C4-2B (cell line): ENCODE measurements at regions not wholly inside any gene's neighbourhood (a gene's known extent, or its start where the extent isn't known, plus 50 kb on each side); places are given as distances from the start of the nearest gene placed in this dataset.

ENCODE experiments used
- CTCF ChIP-seq: fragments of 450-650 bp; conservative IDR thresholded peaks from 2 replicates; pipeline ENCODE4 v1.5.1; 2017; ENCODE audit warnings: mild to moderate bottlenecking
- ZFX ChIP-seq: fragments of 450-650 bp; IDR thresholded peaks from 2 replicates; pipeline ENCODE4 v1.6.1; 2017

- TF ChIP-seq CTCF (no peak), ZFX (no peak)
Measured at GRCh38 chr5:164581889-164582288, 1076.5 kb downstream of the MAT2B start.
